Esophagus squamous epithelium (tissue), 5 donors: ENCODE measurements at regions not wholly inside any gene's neighbourhood (a gene's known extent, or its start where the extent isn't known, plus 50 kb on each side); places are given as distances from the start of the nearest gene placed in this dataset.

ENCODE experiments used
- DNase-seq: peaks from one replicate; lab custom pipeline; 2025; lab: John Stamatoyannopoulos, UW
- H3K27ac ChIP-seq, 4 donors: fragments of 200-600 bp; sonication (generic); one replicate each; pipeline ENCODE4 v1.5.1; 2016 to 2019; ENCODE audit warnings: mild to moderate bottlenecking in 1 of 4
- H3K27me3 ChIP-seq, 4 donors: fragments of 200-600 bp; sonication (generic); 1 replicate in 3 of 4; 2 replicates in 1 of 4; pipeline versions ENCODE4 v1.5.1 to v1.6.0; 2017 to 2021; ENCODE audit warnings: antibody characterized with exemption in 1 of 4
- H3K36me3 ChIP-seq, 3 donors: fragments of 200-600 bp; sonication (generic); one replicate each; pipeline ENCODE4 v1.5.1; 2016 to 2019
- H3K4me1 ChIP-seq, 3 donors: fragments of 200-600 bp; sonication (generic); one replicate each; pipeline ENCODE4 v1.5.1; 2017 to 2019
- H3K4me3 ChIP-seq, 4 donors: fragments of 200-600 bp; sonication (generic); 1 replicate in 3 of 4; 2 replicates in 1 of 4; pipeline ENCODE4 v1.5.1; 2016 to 2019; ENCODE audit warnings: mild to moderate bottlenecking in 2 of 4, moderate library complexity in 1 of 4
- H3K9me3 ChIP-seq, 3 donors: fragments of 200-600 bp; sonication (generic); one replicate each; pipeline ENCODE4 v1.5.1; 2016 to 2019
- CTCF ChIP-seq, 6 experiments: fragments of 450-650 bp in 4 of 6; fragments of 200-600 bp in 2 of 6; sonication (generic) in 2 of 6; IDR thresholded peaks; one replicate each; pipeline ENCODE4 v1.5.1; 2016 to 2019; ENCODE audit warnings: antibody characterized with exemption in 6 of 6, mild to moderate bottlenecking in 4 of 6, moderate library complexity in 4 of 6
- POLR2A ChIP-seq, 4 donors: fragments of 450-650 bp; IDR thresholded peaks; one replicate each; pipeline ENCODE4 v1.6.1; 2017; ENCODE audit warnings: antibody characterized with exemption in 4 of 4, mild to moderate bottlenecking in 4 of 4, moderate library complexity in 3 of 4
- WGBS, 2 donors: methylation state at CpG; one replicate each; pipeline ENCODE4 v1.1.5; 2018; 5-methylcytosine and 5-hydroxymethylcytosine counted together
- intact Hi-C: fragments of 100-400 bp; cut with DNase I; formaldehyde crosslinking; loops from one replicate; pipeline ENCODE4 v1.15.0; 2022
- donor health status: DM: yes; HTN: yes; CAD: no.

- WGBS, 2 donors = 74 to 75% methylated on average over 2 of the region's 2 CpGs
These were observed 218.5 kb upstream of the TMEM196 start for GRCh38 chr7:19991936-19992335.

GRCh38 chr7:19989906-19990305 lies 216.5 kb upstream of the TMEM196 start:
- H3K4me1 ChIP-seq = no peaks in the 10 kb centered on the region
- intact Hi-C loops = no loop called here

More at GRCh38 chr7:19991936-19992335, 218.5 kb upstream of the TMEM196 start:
- H3K36me3 ChIP-seq = no peaks in the 10 kb centered on the region
- TF ChIP-seq CTCF (IDR thresholded peaks at IDR 0.05) (no peak), POLR2A (IDR thresholded peaks at IDR 0.05) (no peak)
- no peaks in the 10 kb centered on the region for H3K4me1 ChIP-seq
- H3K27ac ChIP-seq = no peak overlapping the region
- intact Hi-C loops = no loop called here
- no peak overlapping the region for H3K4me3 ChIP-seq
- no peaks in the 10 kb centered on the region for H3K9me3 ChIP-seq
- DNase-seq = no peak
- H3K27me3 ChIP-seq = no peaks in the 10 kb centered on the region

GRCh38 chr7:19988860-19989259 lies 215.4 kb upstream of the TMEM196 start:
- WGBS, 2 donors = 88 to 96% methylated on average over 2 of the region's 2 CpGs
- H3K27me3 ChIP-seq = no peaks in the 10 kb centered on the region
- no peak overlapping the region for H3K4me3 ChIP-seq
- intact Hi-C loops = no loop called here
- H3K36me3 ChIP-seq = no peaks in the 10 kb centered on the region
- no peak overlapping the region for H3K27ac ChIP-seq
- H3K9me3 ChIP-seq = no peaks in the 10 kb centered on the region
- DNase-seq = no peak
- TF ChIP-seq POLR2A (IDR thresholded peaks at IDR 0.05) (no peak), CTCF (IDR thresholded peaks at IDR 0.05) (no peak)
- H3K4me1 ChIP-seq = no peaks in the 10 kb centered on the region

More at GRCh38 chr7:19989906-19990305, 216.5 kb upstream of the TMEM196 start:
- H3K9me3 ChIP-seq = no peaks in the 10 kb centered on the region
- no peak for DNase-seq
- TF ChIP-seq CTCF (IDR thresholded peaks at IDR 0.05) = no peak
- no peak for TF ChIP-seq POLR2A (IDR thresholded peaks at IDR 0.05)
- H3K36me3 ChIP-seq = no peaks in the 10 kb centered on the region
- no peak overlapping the region for H3K4me3 ChIP-seq
- no peak overlapping the region for H3K27ac ChIP-seq
- no peaks in the 10 kb centered on the region for H3K27me3 ChIP-seq
- 32 to 38% methylated on average over 2 of the region's 2 CpGs for WGBS, 2 donors

GRCh38 chr7:19984231-19984632 lies 210.8 kb upstream of the TMEM196 start:
- H3K36me3 ChIP-seq = no peaks in the 10 kb centered on the region
- WGBS, 2 donors = 73 to 89% methylated on average over 2 to 3 of the region's 3 CpGs
- intact Hi-C loops = no loop called here

More at GRCh38 chr7:19984231-19984632, 210.8 kb upstream of the TMEM196 start:
- no peaks in the 10 kb centered on the region for H3K4me1 ChIP-seq
- no peaks in the 10 kb centered on the region for H3K9me3 ChIP-seq
- TF ChIP-seq CTCF (IDR thresholded peaks at IDR 0.05) (no peak), POLR2A (IDR thresholded peaks at IDR 0.05) (no peak)
- no peaks in the 10 kb centered on the region for H3K27me3 ChIP-seq
- H3K27ac ChIP-seq = no peak overlapping the region
- no peak overlapping the region for H3K4me3 ChIP-seq
- no peak for DNase-seq
